BE2C (cell line): ENCODE measurements at regions not wholly inside any gene's neighbourhood (a gene's known extent, or its start where the extent isn't known, plus 50 kb on each side); places are given as distances from the start of the nearest gene placed in this dataset.

Experiments
- DNase-seq: peaks from one replicate; pipeline ENCODE4 v3.0.0-alpha.2; 2020
- H3K27me3 ChIP-seq: fragments of 250-450 bp; sonication (Bioruptor Pico); 2 replicates; pipeline ENCODE4 v1.5.1; 2020; ENCODE audit warnings: mild to moderate bottlenecking
- H3K36me3 ChIP-seq: fragments of 250-450 bp; sonication (Bioruptor Pico); 2 replicates; pipeline ENCODE4 v1.5.1; 2020; ENCODE audit warnings: mild to moderate bottlenecking
- H3K4me1 ChIP-seq: fragments of 250-450 bp; sonication (Bioruptor Pico); 2 replicates; pipeline ENCODE4 v1.5.1; 2020
- H3K4me3 ChIP-seq: 2 replicates; pipeline ENCODE4 v1.5.1; 2011; ENCODE audit warnings: low read depth, low read length
- H3K9me3 ChIP-seq: fragments of 250-450 bp; sonication (Bioruptor Pico); 2 replicates; pipeline ENCODE4 v1.5.1; 2020
- TF ChIP-seq, protein P1 (sequence below): IDR thresholded peaks from 2 replicates; pipeline ENCODE4 v1.5.1; 2012; ENCODE audit warnings: mild to moderate bottlenecking, low read depth, low read length

GRCh38 chr3:146914409-146914808 lies 309.3 kb upstream of the PLSCR5 start:
- DNase-seq: no peak
- Histone ChIP-seq H3K4me1 (no peaks in the 10 kb centered on the region), H3K9me3 (no peaks in the 10 kb centered on the region), H3K4me3 (no peak overlapping the region), H3K27me3 (no peaks in the 10 kb centered on the region), H3K36me3 (no peaks in the 10 kb centered on the region)
- TF ChIP-seq, protein P1, sequence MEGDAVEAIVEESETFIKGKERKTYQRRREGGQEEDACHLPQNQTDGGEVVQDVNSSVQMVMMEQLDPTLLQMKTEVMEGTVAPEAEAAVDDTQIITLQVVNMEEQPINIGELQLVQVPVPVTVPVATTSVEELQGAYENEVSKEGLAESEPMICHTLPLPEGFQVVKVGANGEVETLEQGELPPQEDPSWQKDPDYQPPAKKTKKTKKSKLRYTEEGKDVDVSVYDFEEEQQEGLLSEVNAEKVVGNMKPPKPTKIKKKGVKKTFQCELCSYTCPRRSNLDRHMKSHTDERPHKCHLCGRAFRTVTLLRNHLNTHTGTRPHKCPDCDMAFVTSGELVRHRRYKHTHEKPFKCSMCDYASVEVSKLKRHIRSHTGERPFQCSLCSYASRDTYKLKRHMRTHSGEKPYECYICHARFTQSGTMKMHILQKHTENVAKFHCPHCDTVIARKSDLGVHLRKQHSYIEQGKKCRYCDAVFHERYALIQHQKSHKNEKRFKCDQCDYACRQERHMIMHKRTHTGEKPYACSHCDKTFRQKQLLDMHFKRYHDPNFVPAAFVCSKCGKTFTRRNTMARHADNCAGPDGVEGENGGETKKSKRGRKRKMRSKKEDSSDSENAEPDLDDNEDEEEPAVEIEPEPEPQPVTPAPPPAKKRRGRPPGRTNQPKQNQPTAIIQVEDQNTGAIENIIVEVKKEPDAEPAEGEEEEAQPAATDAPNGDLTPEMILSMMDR: no peak

- Histone ChIP-seq H3K4me1 (no peaks in the 10 kb centered on the region), H3K36me3 (no peaks in the 10 kb centered on the region), H3K4me3 (no peak overlapping the region), H3K9me3 (no peaks in the 10 kb centered on the region), H3K27me3 (no peaks in the 10 kb centered on the region)
- no peak for DNase-seq
- TF ChIP-seq, protein P1: no peak
Measured at GRCh38 chr3:146912241-146913015, 307.3 kb upstream of the PLSCR5 start.

- Histone ChIP-seq H3K9me3 (no peaks in the 10 kb centered on the region), H3K4me1 (no peaks in the 10 kb centered on the region), H3K36me3 (no peaks in the 10 kb centered on the region), H3K4me3 (no peak overlapping the region), H3K27me3 (no peaks in the 10 kb centered on the region)
- no peak for DNase-seq
- TF ChIP-seq, protein P1: no peak
Measured at GRCh38 chr3:146903927-146904326, 298.8 kb upstream of the PLSCR5 start.

DNA sequence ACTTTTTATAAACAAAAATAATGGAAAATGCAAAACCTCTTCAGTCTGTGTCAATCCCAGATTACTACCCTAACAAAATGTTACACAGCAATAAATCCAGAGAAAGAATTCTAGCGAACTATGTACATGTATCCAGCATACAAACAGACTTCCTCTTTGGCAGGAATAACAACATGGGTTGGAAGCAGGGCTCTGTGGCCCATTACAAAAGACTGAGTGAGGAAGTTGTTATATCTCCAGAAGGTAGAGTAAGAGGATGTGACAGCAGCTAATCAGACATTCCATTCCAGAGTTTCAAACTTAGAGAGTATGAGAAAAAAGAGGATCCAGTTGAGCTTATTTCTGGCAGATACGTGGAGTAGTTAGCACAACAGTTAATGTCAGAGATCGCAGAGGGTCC lies 294.0 kb upstream of the PLSCR5 start:
- Histone ChIP-seq H3K9me3 (peaks cover 3% of the 10 kb centered on the region; the same call in 1 of the 2 replicates), H3K36me3 (no peaks in the 10 kb centered on the region), H3K4me3 (no peak overlapping the region), H3K4me1 (no peaks in the 10 kb centered on the region), H3K27me3 (no peaks in the 10 kb centered on the region)
- DNase-seq: no peak
- TF ChIP-seq, protein P1: no peak

DNA sequence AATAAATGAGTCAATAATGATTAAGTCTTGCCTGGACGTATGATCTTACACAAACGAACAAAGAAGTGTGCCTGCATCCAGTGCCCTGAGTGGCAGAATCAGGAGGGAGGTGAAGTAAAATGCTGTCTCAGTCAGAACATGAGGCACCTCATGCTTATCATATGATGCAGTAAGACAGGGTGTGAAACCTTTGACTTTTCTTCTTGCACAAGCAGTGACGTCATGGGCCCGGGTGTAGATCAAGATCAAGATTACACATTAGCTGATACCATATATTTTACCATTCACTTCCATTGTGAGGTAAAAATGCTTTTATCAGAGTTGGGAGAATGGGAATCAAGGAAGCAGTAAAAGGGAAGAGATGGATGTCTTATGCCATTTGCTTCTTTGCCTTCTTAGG lies 291.6 kb upstream of the PLSCR5 start:
- Histone ChIP-seq H3K36me3 (no peaks in the 10 kb centered on the region), H3K4me3 (no peak overlapping the region), H3K9me3 (peaks cover 3% of the 10 kb centered on the region; the same call in 1 of the 2 replicates), H3K4me1 (no peaks in the 10 kb centered on the region), H3K27me3 (no peaks in the 10 kb centered on the region)
- DNase-seq: no peak
- TF ChIP-seq, protein P1: no peak

- Histone ChIP-seq H3K27me3 (no peaks in the 10 kb centered on the region), H3K9me3 (peaks cover 3% of the 10 kb centered on the region; the same call in 1 of the 2 replicates), H3K4me3 (no peak overlapping the region), H3K36me3 (no peaks in the 10 kb centered on the region), H3K4me1 (no peaks in the 10 kb centered on the region)
- TF ChIP-seq, protein P1: no peak
- DNase-seq: no peak
Measured at GRCh38 chr3:146895026-146895749, 290.0 kb upstream of the PLSCR5 start.
